ENCODE measurements at regions not wholly inside any gene's neighbourhood (a gene's known extent, or its start where the extent isn't known, plus 50 kb on each side); places are given as distances from the start of the nearest gene placed in this dataset.

- CTCF ChIA-PET = no interaction called here
- Histone ChIP-seq H3K4me1 (ENCODE audit: control insufficient read depth, insufficient read depth, low read length) (no peaks in the 10 kb centered on the region), H3K27ac (ENCODE audit: low read length) (no peak overlapping the region), H3K9me3 (ENCODE audit: control insufficient read depth, insufficient read depth, low read depth, low read length) (no peaks in the 10 kb centered on the region), H3K27me3 (ENCODE audit: control insufficient read depth, insufficient read depth, low read length) (no peaks in the 10 kb centered on the region), H3K4me3 (ENCODE audit: low read depth in 2 of 2, low read length in 2 of 2) (no peak overlapping the region), H3K36me3 (ENCODE audit: control insufficient read depth, insufficient read depth, low read length) (no peaks in the 10 kb centered on the region)
- in situ Hi-C loops (cut with HindIII; ENCODE audit: low pct_unique_long_range_greater_than_20kb, low sequenced_read_pairs) = no loop called here
- POLR2A ChIA-PET = no interaction called here
- intact Hi-C loops (cut with micrococcal nuclease; ENCODE audit: unreplicated experiment) = no loop called here
- DNase-seq (ENCODE audit: low read depth, low spot score) (no peak), ATAC-seq (no peak)
- BruUV-seq (replicated peaks) = no TSS peak
- TF ChIP-seq TCF7L2 (IDR thresholded peaks at IDR 0.05; ENCODE audit: low read depth, low read length) (no peak), SIN3A (IDR thresholded peaks at IDR 0.05; ENCODE audit: borderline replicate concordance, insufficient read depth, low read depth, low read length) (no peak), POLR2AphosphoS5 (IDR thresholded peaks at IDR 0.05; ENCODE audit: low read depth, low read length) (no peak)
Observed at GRCh38 chr2:59034106-59034505, 793.0 kb upstream of the FANCL start.

- ChIA-PET CTCF (no interaction called here), POLR2A (no interaction called here)
- Histone ChIP-seq H3K27ac (ENCODE audit: low read length) (no peak overlapping the region), H3K4me3 (ENCODE audit: low read depth in 2 of 2, low read length in 2 of 2) (no peak overlapping the region), H3K36me3 (ENCODE audit: control insufficient read depth, insufficient read depth, low read length) (no peaks in the 10 kb centered on the region), H3K9me3 (ENCODE audit: control insufficient read depth, insufficient read depth, low read depth, low read length) (no peaks in the 10 kb centered on the region), H3K4me1 (ENCODE audit: control insufficient read depth, insufficient read depth, low read length) (no peaks in the 10 kb centered on the region), H3K27me3 (ENCODE audit: control insufficient read depth, insufficient read depth, low read length) (no peaks in the 10 kb centered on the region)
- intact Hi-C loops (cut with micrococcal nuclease; ENCODE audit: unreplicated experiment) = no loop called here
- in situ Hi-C loops (cut with HindIII; ENCODE audit: low pct_unique_long_range_greater_than_20kb, low sequenced_read_pairs) = no loop called here
- TF ChIP-seq TCF7L2 (IDR thresholded peaks at IDR 0.05; ENCODE audit: low read depth, low read length) = no peak
- TF ChIP-seq SIN3A (IDR thresholded peaks at IDR 0.05; ENCODE audit: borderline replicate concordance, insufficient read depth, low read depth, low read length) = no peak
- no peak for TF ChIP-seq POLR2AphosphoS5 (IDR thresholded peaks at IDR 0.05; ENCODE audit: low read depth, low read length)
- TF ChIP-seq CTCF (IDR thresholded peaks at IDR 0.05) = no peak
- no peak for TF ChIP-seq REST (IDR thresholded peaks at IDR 0.05; ENCODE audit: insufficient read depth in 1 of 2, low read depth in 2 of 2, low read length in 1 of 2)
- BruUV-seq (replicated peaks) = no TSS peak
- DNase-seq (ENCODE audit: low read depth, low spot score) (no peak), ATAC-seq (no peak)
Observed at GRCh38 chr2:59033661-59034060, 792.5 kb upstream of the FANCL start.

GRCh38 chr2:59032499-59032898 lies 791.4 kb upstream of the FANCL start:
- no peaks in the 10 kb centered on the region for H3K27me3 ChIP-seq (ENCODE audit: control insufficient read depth, insufficient read depth, low read length)
- no peak overlapping the region for H3K4me3 ChIP-seq (ENCODE audit: low read depth in 2 of 2, low read length in 2 of 2)

More at GRCh38 chr2:59032499-59032898, 791.4 kb upstream of the FANCL start:
- TF ChIP-seq SIN3A (IDR thresholded peaks at IDR 0.05; ENCODE audit: borderline replicate concordance, insufficient read depth, low read depth, low read length) (no peak), POLR2AphosphoS5 (IDR thresholded peaks at IDR 0.05; ENCODE audit: low read depth, low read length) (no peak), REST (IDR thresholded peaks at IDR 0.05; ENCODE audit: insufficient read depth in 1 of 2, low read depth in 2 of 2, low read length in 1 of 2) (no peak), TCF7L2 (IDR thresholded peaks at IDR 0.05; ENCODE audit: low read depth, low read length) (no peak), CTCF (IDR thresholded peaks at IDR 0.05) (no peak)
- Histone ChIP-seq H3K36me3 (ENCODE audit: control insufficient read depth, insufficient read depth, low read length) (no peaks in the 10 kb centered on the region), H3K27ac (ENCODE audit: low read length) (no peak overlapping the region), H3K4me1 (ENCODE audit: control insufficient read depth, insufficient read depth, low read length) (no peaks in the 10 kb centered on the region), H3K9me3 (ENCODE audit: control insufficient read depth, insufficient read depth, low read depth, low read length) (no peaks in the 10 kb centered on the region)
- DNase-seq (ENCODE audit: low read depth, low spot score) (no peak), ATAC-seq (no peak)
- no TSS peak for BruUV-seq (replicated peaks)
- in situ Hi-C loops (cut with HindIII; ENCODE audit: low pct_unique_long_range_greater_than_20kb, low sequenced_read_pairs) (no loop called here), intact Hi-C loops (cut with micrococcal nuclease; ENCODE audit: unreplicated experiment) (no loop called here)
- ChIA-PET CTCF (no interaction called here), POLR2A (no interaction called here)
